NCI-H2227 treated with DMSO at 0.1 percent for 48 hours (cell line): ENCODE measurements at regions not wholly inside any gene's neighbourhood (a gene's known extent, or its start where the extent isn't known, plus 50 kb on each side); places are given as distances from the start of the nearest gene placed in this dataset.
"Not testable (repeated sequence)": the region's sequence is repeated elsewhere in the genome, so short reads cannot be mapped to it uniquely, and the experiment has no call there.

Experiments
- DNase-seq: peaks from one replicate; lab custom pipeline; 2025; lab: John Stamatoyannopoulos, UW

DNA sequence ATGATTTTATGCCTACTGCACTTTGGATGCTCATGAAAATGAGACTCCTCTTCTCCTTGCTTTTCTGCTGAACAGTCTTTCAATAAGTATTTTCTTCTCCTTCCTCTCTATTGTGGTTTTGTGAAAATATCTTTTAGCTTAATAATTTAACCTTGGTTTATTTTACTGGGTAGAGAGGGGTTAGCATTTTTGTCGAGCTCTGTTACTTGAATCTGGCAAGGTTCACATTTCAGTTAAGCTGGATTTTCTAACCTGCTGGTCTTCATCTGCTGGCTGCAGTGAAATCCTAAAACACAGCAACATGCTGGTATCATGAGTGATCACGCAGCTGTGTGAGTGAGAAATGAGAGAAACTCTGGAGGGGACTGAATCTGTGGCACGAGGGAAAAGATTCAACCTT is 222.7 kb upstream of the NOX3 start:
- no peak for DNase-seq

DNA sequence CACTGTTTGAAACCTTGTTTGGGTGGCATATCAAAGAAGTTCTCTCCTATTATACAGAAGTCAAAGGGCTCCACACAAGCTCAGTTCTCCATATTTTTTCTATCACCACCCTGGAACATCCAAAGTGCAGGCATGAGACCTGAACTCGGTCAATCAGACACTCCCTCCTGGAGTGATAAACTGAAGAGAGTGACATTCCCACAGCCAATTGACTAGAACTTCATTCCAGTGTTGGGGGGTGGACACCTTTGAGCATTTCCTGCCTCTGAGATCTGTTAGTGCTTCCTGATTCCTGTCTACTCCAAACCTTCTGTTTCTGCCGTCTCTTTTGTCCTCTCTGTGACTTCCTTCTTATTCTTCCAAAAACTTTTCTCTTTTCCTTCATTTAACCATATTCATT is 220.7 kb upstream of the NOX3 start:
- DNase-seq = no peak

DNA sequence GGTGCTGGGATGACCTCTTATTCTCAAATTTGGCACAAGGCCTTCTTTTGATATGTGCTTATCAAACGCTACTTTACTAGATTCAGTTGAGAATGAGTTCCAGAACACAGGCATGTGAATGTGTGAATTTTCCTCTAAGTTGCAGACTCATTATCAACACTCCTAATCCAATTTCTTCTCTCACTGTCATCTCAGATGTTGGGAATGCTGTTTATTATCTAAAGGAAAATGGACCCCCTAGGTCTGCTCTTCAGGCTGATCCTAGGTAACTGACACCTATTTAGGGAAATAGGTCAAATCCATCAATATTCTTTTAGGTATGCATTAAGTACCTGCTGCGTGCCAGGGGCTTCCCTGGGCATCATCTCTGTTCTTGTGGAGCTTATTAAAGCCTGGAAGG is 215.0 kb upstream of the NOX3 start:
- DNase-seq = no peak

GRCh38 chr6:155660251-155660977 is 204.8 kb upstream of the NOX3 start:
- DNase-seq = no peak

DNA sequence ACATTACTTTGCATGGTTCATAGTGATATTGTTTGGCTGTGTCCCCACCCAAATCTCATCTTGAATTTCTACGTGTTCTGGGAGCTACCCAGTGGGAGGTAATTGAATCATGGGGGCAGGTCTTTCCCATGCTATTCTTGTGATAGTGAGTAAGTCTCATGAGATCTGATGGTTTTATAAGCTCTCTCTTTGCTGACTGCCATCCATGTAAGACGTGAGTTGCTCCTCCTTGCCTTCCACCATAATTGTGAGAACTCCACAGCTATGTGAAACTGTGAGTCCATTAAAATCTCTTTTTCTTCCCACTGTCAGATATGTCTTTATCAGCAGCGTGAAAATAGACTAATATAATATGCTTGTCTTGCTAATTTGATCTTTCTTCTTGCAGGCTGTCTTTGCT is 200.4 kb upstream of the NOX3 start:
- no peak for DNase-seq

- no peak for DNase-seq
Observed at GRCh38 chr6:155654474-155654873, 198.8 kb upstream of the NOX3 start.

DNA sequence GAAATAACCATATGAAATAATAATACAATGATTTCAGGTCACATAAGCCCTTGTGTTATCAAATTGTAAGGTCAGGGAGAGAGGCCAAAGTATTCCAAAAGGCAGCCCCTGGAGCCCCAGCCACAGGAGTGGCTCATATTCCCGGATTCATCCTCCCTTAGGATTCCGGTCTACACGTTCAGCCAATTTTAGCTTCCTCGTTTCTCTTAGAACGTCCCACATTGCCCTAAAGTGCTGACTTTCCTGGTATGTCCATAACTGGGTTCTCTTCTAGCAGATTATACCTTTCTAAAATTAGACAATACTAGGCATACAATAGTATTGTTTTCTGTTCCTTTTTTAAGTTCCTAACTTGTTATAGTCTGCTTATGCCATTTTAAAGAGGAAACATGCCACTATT is 192.7 kb upstream of the NOX3 start:
- no peak for DNase-seq

GRCh38 chr6:155647354-155647753 is 191.7 kb upstream of the NOX3 start:
- no peak for DNase-seq

- DNase-seq = no peak
Observed at GRCh38 chr6:155646443-155646842, 190.8 kb upstream of the NOX3 start.

GRCh38 chr6:155645325-155645724 is 189.7 kb upstream of the NOX3 start:
- DNase-seq = no peak

- no peak for DNase-seq
Observed at GRCh38 chr6:155641603-155642002, 186.0 kb upstream of the NOX3 start.

DNA sequence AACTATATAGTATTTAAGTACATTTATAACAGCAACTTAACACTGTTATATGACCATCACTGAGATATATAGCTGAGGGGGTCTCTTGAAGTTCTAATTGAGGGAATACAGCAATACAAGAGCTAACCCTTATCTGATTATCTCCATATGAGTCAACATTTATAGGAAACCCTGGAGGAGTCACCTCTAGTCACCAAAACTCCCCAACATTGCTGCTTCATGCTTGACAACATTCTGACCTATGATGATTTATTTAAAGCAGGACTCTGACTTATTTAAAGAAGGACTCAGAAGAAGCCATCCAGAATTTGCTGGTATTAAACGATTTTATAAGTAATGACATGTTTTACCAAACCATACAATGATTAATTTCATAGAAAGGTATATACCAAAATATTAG is 182.6 kb upstream of the NOX3 start:
- DNase-seq = no peak

DNA sequence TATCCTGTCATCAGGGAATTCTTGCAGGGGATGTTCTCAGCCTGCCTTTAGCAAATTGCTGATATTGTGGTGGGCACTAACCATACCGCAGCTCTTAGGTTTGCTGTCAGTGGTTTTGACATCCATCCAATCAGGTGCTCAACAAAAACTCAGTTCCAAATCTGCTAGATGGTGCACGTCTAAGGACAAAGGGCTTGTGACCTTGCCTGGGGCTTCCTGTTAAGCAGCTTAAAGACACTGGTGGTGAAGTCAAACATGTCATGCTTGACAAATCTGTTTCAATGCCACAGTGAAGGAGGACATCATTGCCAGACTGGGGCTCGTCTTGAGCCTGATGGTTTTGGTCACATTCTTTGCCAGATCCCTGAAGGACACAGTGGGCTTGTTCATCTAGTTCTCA is 179.8 kb upstream of the NOX3 start:
- DNase-seq = no peak

- DNase-seq = no peak
Observed at GRCh38 chr6:155630085-155630484, 174.4 kb upstream of the NOX3 start.

DNA sequence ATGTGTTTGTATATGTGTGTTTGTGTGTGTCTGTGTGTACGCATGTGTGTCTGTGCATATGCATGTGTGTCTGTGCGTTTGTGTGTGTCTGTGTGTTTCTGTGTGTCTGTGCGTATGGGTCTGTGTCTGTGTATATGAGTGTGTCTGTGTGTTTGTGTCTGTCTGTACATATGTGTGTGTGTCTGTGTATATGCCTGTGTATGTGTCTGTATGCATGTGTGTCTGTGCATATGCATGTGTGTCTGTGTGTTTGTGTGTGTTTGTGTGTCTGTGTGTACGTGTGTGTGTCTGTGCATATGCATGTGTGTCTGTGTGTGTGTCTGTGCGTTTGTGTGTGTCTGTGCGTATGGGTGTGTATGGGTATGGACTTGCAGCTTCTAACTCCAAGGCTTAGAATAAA is 174.0 kb upstream of the NOX3 start:
- DNase-seq = no peak

GRCh38 chr6:155628306-155628705 is 172.7 kb upstream of the NOX3 start:
- no peak for DNase-seq

- not testable (repeated sequence) for DNase-seq
Observed at GRCh38 chr6:155627722-155628212, 172.1 kb upstream of the NOX3 start.

- no peak for DNase-seq
Observed at GRCh38 chr6:155623450-155624178, 168.0 kb upstream of the NOX3 start.

GRCh38 chr6:155614606-155615005 is 159.0 kb upstream of the NOX3 start:
- DNase-seq = no peak

DNA sequence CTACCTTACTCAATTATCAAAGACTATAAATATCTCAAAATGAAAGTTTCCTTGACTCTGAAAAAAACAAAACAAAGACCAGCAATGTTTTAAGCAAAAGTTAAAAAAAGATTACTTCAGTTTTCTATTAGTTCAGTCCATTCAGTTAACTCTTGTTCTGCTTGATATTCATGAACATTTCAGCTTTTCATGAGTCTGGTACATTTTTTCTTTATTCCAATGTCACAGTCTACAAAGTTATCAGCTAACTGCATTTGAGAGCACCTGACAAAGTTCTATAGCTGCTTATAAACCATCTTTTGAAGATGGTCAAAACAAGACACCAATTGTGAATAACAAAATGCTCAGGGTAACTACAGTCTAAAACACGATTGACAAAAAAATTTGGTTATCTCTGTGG is 156.1 kb upstream of the NOX3 start:
- no peak for DNase-seq

GRCh38 chr6:155604991-155605390 is 149.4 kb upstream of the NOX3 start:
- no peak for DNase-seq

DNA sequence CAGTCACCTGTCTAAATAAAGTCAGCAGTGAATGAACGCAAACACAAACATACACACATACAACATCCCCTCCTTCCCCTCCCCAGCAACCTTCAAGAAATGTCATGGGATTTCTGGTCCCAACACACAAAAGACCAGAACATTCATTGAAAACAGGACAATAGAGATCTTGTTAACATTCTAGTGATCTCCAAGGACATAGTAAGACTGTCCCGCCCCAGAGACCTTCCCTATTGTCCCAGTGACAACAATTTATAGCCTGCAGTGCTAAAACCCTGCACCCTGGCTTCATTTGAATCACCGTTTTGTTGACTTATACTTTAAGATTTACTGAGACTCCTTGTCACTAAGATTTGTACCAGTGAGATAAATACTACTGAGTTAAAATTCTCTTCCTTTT is 143.9 kb upstream of the NOX3 start:
- peak; percentile 1 for DNase-seq

DNA sequence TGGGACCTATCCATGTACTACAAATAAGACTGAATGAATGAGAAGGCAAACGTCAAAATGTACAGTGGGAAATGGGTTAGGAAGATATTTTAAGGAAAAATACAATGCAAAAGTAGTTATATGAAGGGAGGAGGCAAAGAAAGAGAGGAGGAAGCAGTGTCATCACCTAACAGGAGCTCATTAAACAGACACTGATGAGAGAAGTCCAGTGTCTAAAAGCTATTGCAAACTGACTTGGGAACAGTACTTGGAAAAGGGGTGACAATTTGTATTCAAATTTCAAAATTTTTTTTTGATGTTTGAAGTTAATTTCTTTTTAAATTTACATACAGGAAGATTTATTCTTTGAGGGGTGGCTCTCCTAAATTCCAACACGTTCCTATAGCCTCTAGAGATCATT is 143.5 kb upstream of the NOX3 start:
- no peak for DNase-seq

DNA sequence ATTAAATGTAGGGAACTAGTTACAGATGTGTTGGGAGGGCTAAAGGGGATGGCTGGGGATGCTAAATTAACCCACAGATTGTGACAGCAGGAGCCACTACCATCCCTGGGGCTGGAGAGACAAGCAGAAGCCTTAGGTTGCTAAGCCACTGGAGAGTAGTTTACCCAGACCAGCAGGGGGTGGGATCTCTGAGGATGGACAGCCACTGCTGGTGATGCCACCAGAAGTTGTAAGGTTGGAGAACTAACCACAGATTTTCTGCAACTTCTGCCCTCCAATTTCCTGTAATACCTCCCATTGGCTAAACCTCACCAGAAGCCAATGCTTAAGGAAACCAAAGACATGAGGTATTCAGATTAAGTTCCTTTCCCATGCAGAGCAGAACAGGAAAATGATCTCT is 139.6 kb upstream of the NOX3 start:
- no peak for DNase-seq
